ENCODE measurements at regions not wholly inside any gene's neighbourhood (a gene's known extent, or its start where the extent isn't known, plus 50 kb on each side); places are given as distances from the start of the nearest gene placed in this dataset.

DNA sequence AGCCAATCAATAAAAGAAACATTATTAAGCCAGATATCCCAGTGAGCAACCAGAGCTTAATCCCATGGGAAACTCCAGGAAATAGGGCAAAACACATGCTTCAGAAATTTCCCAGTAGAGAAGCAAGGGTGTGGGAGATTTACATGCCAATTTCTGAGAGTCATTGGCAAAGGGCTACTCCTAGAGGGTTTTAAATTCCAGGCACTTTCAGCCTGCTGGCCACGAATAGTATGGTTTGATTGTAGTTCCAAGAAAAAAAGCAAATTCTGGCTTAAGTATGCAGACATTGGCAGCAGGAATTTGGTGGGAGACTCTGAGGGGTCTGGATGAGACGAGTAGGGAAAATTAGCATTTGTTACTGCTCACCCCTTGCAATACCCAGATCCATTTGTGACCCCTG lies 402.1 kb upstream of the SUCLG2 start:
- Histone ChIP-seq H3K27ac (no peak overlapping the region), H4K20me1 (no peaks in the 10 kb centered on the region), H3K4me1 (0 out of 2 replicates have a peak, but pooled peaks cover 3% of the 10 kb centered on the region), H3K36me3 (no peaks in the 10 kb centered on the region), H3K9me3 (no peaks in the 10 kb centered on the region), H3K27me3 (no peaks in the 10 kb centered on the region), H3K9ac (no peak overlapping the region), H3K4me3 (no peak overlapping the region), H3K4me2 (no peak overlapping the region)
- TF ChIP-seq Cebpa-rat (IDR thresholded peaks at IDR 0.05): no peak

DNA sequence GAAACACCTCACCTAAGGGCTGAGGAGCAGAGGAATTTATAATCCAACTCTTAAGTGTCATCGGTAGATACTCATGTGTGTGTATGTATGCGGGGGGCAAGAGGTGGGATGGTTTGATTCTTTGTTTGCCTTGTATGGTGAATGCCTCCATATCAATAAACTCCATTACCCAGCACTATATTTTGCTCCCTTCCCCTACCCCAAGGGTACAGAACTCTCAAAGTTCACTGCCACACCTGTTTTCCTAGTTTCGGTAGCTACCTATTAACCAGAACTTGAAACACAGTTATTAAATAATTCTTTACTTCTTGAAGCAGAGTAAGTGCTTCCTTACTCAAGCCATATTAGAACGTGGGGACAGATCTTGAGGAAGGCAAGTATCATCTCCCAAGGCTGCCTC lies 400.8 kb upstream of the SUCLG2 start:
- no peak overlapping the region for H3K4me3 ChIP-seq
- H3K4me2 ChIP-seq: no peak overlapping the region
- H3K4me1 ChIP-seq: 0 out of 2 replicates have a peak, but pooled peaks cover 3% of the 10 kb centered on the region
- H3K27ac ChIP-seq: no peak overlapping the region
- H3K9ac ChIP-seq: no peak overlapping the region
- H3K27me3 ChIP-seq: no peaks in the 10 kb centered on the region
- no peaks in the 10 kb centered on the region for H3K9me3 ChIP-seq
- no peaks in the 10 kb centered on the region for H4K20me1 ChIP-seq
- H3K36me3 ChIP-seq: no peaks in the 10 kb centered on the region
- TF ChIP-seq Cebpa-rat (IDR thresholded peaks at IDR 0.05): no peak

GRCh38 chr3:68049776-68050175 lies 395.4 kb upstream of the SUCLG2 start:
- Histone ChIP-seq H4K20me1 (no peaks in the 10 kb centered on the region), H3K9ac (no peak overlapping the region), H3K4me3 (no peak overlapping the region), H3K4me1 (no peaks in the 10 kb centered on the region), H3K4me2 (no peak overlapping the region), H3K9me3 (no peaks in the 10 kb centered on the region), H3K36me3 (no peaks in the 10 kb centered on the region), H3K27ac (no peak overlapping the region), H3K27me3 (no peaks in the 10 kb centered on the region)
- no peak for TF ChIP-seq Cebpa-rat (IDR thresholded peaks at IDR 0.05)

GRCh38 chr3:68045976-68046375 lies 391.6 kb upstream of the SUCLG2 start:
- no peak overlapping the region for H3K4me2 ChIP-seq
- no peaks in the 10 kb centered on the region for H3K36me3 ChIP-seq
- H3K4me1 ChIP-seq: no peaks in the 10 kb centered on the region
- H3K9ac ChIP-seq: no peak overlapping the region
- H4K20me1 ChIP-seq: no peaks in the 10 kb centered on the region
- H3K4me3 ChIP-seq: no peak overlapping the region
- no peaks in the 10 kb centered on the region for H3K9me3 ChIP-seq
- no peak overlapping the region for H3K27ac ChIP-seq
- TF ChIP-seq Cebpa-rat (IDR thresholded peaks at IDR 0.05): no peak
- H3K27me3 ChIP-seq: no peaks in the 10 kb centered on the region

DNA sequence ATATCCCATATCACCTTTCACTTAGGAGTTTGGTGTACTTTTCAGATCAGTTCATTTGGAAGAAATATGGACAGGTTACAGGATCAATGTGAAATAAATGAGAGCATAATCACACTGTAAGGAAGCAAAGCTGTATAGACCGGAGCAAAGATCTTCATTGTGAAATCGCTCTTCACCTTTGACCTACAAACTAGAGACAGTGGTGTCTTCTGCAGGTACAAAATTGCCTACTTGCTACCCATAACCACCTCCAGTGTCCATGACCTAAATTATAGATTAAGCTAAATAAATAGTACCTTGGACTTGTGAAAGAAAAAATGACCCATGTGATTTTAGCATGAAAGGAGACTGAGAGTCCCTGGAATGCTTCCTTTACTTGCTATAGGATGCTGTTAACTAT lies 379.5 kb upstream of the SUCLG2 start:
- no peak overlapping the region for H3K4me2 ChIP-seq
- H3K4me3 ChIP-seq: no peak overlapping the region
- H3K4me1 ChIP-seq: no peaks in the 10 kb centered on the region
- H3K36me3 ChIP-seq: no peaks in the 10 kb centered on the region
- no peak overlapping the region for H3K9ac ChIP-seq
- H4K20me1 ChIP-seq: no peaks in the 10 kb centered on the region
- no peaks in the 10 kb centered on the region for H3K27me3 ChIP-seq
- H3K27ac ChIP-seq: no peak overlapping the region
- H3K9me3 ChIP-seq: no peaks in the 10 kb centered on the region
- TF ChIP-seq Cebpa-rat (IDR thresholded peaks at IDR 0.05): no peak

- H3K4me2 ChIP-seq: no peak overlapping the region
- no peak overlapping the region for H3K4me3 ChIP-seq
- no peaks in the 10 kb centered on the region for H3K36me3 ChIP-seq
- no peaks in the 10 kb centered on the region for H3K4me1 ChIP-seq
- no peaks in the 10 kb centered on the region for H4K20me1 ChIP-seq
- no peak for TF ChIP-seq Cebpa-rat (IDR thresholded peaks at IDR 0.05)
- no peak overlapping the region for H3K9ac ChIP-seq
- H3K9me3 ChIP-seq: no peaks in the 10 kb centered on the region
- H3K27ac ChIP-seq: no peak overlapping the region
- no peaks in the 10 kb centered on the region for H3K27me3 ChIP-seq
Measured at GRCh38 chr3:68032209-68032608, 377.8 kb upstream of the SUCLG2 start.

GRCh38 chr3:68025189-68025588 lies 370.8 kb upstream of the SUCLG2 start:
- H3K9ac ChIP-seq: no peak overlapping the region
- H3K27ac ChIP-seq: no peak overlapping the region
- no peak for TF ChIP-seq Cebpa-rat (IDR thresholded peaks at IDR 0.05)
- no peaks in the 10 kb centered on the region for H3K27me3 ChIP-seq
- no peaks in the 10 kb centered on the region for H3K36me3 ChIP-seq
- H4K20me1 ChIP-seq: no peaks in the 10 kb centered on the region
- no peak overlapping the region for H3K4me3 ChIP-seq
- H3K4me2 ChIP-seq: no peak overlapping the region
- no peaks in the 10 kb centered on the region for H3K4me1 ChIP-seq
- H3K9me3 ChIP-seq: no peaks in the 10 kb centered on the region

- H3K4me1 ChIP-seq: no peaks in the 10 kb centered on the region
- no peak overlapping the region for H3K4me2 ChIP-seq
Measured at GRCh38 chr3:68019876-68020275, 365.5 kb upstream of the SUCLG2 start.

GRCh38 chr3:68018275-68018674 lies 363.9 kb upstream of the SUCLG2 start:
- Histone ChIP-seq H3K36me3 (no peaks in the 10 kb centered on the region), H3K9ac (no peak overlapping the region), H3K27me3 (no peaks in the 10 kb centered on the region), H3K4me1 (no peaks in the 10 kb centered on the region), H3K4me2 (no peak overlapping the region), H3K9me3 (no peaks in the 10 kb centered on the region), H3K27ac (no peak overlapping the region), H4K20me1 (no peaks in the 10 kb centered on the region), H3K4me3 (no peak overlapping the region)
- no peak for TF ChIP-seq Cebpa-rat (IDR thresholded peaks at IDR 0.05)

More at GRCh38 chr3:68019876-68020275, 365.5 kb upstream of the SUCLG2 start:
- H3K27me3 ChIP-seq: no peaks in the 10 kb centered on the region
- H4K20me1 ChIP-seq: no peaks in the 10 kb centered on the region
- H3K36me3 ChIP-seq: no peaks in the 10 kb centered on the region
- no peak for TF ChIP-seq Cebpa-rat (IDR thresholded peaks at IDR 0.05)
- no peak overlapping the region for H3K27ac ChIP-seq
- no peaks in the 10 kb centered on the region for H3K9me3 ChIP-seq
- H3K9ac ChIP-seq: no peak overlapping the region
- H3K4me3 ChIP-seq: no peak overlapping the region

DNA sequence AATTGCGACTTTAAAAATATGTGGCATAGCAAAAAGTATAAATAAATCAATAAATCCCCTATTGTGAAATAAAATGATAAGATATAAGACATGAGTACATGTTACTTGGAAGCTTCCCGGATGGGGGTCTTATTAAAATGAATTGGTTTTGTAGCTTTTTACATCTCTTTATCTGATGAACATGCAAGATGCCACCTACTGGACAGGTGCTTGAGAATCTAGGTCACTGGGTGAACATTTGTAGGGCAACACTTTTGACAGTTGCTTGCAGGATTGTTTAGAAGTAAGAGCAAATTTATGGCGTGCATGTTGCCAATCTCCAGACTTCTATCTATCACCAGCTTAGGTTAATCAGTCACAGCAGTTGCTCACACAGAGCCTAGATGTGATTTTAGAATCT lies 362.7 kb upstream of the SUCLG2 start:
- no peaks in the 10 kb centered on the region for H3K36me3 ChIP-seq
- no peaks in the 10 kb centered on the region for H4K20me1 ChIP-seq
- no peak for TF ChIP-seq Cebpa-rat (IDR thresholded peaks at IDR 0.05)
- no peaks in the 10 kb centered on the region for H3K4me1 ChIP-seq
- H3K9ac ChIP-seq: no peak overlapping the region
- H3K4me3 ChIP-seq: no peak overlapping the region
- no peaks in the 10 kb centered on the region for H3K27me3 ChIP-seq
- no peak overlapping the region for H3K27ac ChIP-seq
- no peak overlapping the region for H3K4me2 ChIP-seq
- no peaks in the 10 kb centered on the region for H3K9me3 ChIP-seq

GRCh38 chr3:68009900-68010299 lies 355.5 kb upstream of the SUCLG2 start:
- H3K27ac ChIP-seq: no peak overlapping the region
- H3K4me1 ChIP-seq: no peaks in the 10 kb centered on the region
- no peak for TF ChIP-seq Cebpa-rat (IDR thresholded peaks at IDR 0.05)
- H3K9me3 ChIP-seq: peaks cover 6% of the 10 kb centered on the region
- H3K4me3 ChIP-seq: no peak overlapping the region
- H3K4me2 ChIP-seq: no peak overlapping the region
- no peaks in the 10 kb centered on the region for H3K36me3 ChIP-seq
- H4K20me1 ChIP-seq: no peaks in the 10 kb centered on the region
- peaks cover 38% of the 10 kb centered on the region for H3K27me3 ChIP-seq
- H3K9ac ChIP-seq: no peak overlapping the region

All from BLaER1 (cell line).